Dermis blood vessel endothelial cell (primary cell): ENCODE measurements at regions not wholly inside any gene's neighbourhood (a gene's known extent, or its start where the extent isn't known, plus 50 kb on each side); places are given as distances from the start of the nearest gene placed in this dataset.
A peak's percentile ranks its signal among the peaks of the same experiment; 100 is the strongest.

Experiments used
- DNase-seq: peaks from one replicate; pipeline ENCODE4 v3.0.0; 2010

DNA sequence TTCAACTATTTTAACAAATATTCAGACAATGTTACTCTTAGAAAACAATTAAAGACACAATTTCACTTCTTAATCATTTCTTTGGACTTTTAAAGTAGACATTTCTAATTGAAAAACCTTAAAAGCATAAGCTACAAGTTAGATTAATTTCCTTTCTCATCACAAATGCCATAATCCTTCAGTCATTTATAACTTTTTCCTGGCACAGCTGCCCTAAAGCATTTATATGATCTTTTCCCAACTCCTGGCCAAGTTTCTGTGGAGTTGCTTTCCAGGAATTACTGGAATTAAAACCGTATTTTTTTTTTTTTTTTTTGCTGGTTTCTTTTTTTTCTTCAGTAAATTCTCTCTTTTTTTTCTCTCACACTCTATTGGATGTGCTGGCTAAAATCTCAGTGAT, 615.9 kb downstream of the TBC1D4 start:
- no peak for DNase-seq

DNA sequence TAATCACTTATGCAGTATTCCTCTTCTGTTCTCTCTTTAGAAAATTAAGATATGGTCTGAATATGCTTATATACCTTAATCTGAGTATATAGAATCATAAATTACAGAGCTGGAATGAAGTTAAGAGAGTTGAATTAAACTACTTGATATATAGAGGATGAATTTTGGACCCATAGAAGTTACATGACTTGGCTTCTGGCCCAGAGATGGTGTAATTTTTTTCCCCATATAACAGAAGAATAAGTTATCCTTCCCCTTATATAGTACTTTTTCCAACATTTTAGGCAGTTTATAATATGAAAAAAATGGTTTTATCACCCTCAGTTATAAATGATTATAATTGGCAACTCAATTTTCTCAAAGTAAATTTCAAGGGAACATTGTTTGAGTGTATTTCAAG, 616.3 kb downstream of the TBC1D4 start:
- no peak for DNase-seq

DNA sequence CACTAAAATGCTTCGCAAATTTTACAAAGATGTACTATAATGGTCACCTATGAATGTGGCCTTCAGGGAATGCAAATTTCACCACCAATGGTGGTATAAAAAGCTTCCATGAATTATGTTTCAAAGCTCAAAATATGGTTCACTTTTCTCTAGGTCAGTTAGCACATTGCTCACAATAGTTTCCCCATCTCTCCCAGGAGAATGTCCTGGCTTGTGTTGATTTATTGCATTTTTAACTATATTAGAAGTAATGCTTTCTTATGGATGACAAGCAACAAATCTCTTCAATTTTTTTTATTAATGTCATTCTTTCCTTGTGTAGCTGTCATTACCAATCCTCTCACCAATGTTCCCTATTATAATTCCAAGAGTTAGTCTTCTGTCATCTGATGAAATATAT, 621.2 kb downstream of the TBC1D4 start:
- DNase-seq = no peak

DNA sequence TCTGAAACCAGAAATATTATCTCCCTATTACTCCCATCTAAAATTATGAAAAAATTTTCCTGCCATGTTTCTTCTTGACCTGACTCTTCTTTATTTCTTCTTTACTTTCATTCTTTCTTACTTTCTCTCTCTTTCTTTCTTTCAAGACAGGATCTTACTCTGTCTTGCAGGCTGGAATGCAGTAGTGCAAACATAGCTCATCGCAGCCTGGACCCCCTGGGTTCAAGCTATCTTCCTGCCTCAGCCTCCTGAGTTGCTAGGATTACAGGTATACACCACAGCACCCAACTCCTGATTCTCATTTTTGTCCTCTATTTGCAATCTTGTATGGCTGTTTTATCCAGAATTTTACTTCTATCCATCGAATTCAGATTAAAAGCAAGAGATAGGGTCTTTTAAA, 631.1 kb downstream of the TBC1D4 start:
- no peak for DNase-seq

DNA sequence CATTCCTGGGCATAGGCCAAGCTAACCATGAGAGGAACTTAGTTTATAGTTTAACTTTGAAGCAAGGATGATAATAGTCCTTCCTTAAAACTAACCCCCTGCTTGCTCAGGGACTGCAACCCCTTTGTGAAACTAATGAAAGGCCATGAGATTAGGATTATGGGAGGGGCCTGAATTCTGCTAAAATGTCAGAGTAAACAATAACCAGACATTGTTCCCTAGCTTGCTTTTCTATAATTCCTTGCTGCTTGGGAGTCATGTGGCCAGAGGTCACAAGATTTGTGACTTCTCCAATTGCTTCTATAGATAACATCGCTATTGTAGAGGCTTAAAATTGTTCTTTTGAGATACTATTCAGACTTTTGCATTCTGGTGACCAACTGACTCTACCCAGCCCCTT, 634.0 kb downstream of the TBC1D4 start:
- no peak for DNase-seq

DNA sequence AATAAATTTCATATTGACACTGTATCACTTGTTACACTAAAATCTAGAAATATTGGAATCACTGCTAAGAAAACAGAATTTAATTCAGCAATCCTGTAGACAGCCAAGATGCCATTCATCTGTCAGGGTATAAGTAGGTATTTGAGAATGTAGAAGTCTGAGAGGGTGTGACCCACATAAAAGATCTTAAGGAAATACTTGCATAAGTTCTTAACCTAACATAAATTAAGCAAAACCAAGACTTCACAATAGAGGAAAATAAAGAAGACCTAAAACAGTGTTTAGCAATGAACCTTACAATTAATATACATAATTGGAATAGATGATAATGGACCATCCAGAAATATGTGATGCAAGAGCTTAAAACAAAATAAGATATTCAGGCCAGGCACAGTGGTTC, 636.2 kb downstream of the TBC1D4 start:
- DNase-seq = no peak

DNA sequence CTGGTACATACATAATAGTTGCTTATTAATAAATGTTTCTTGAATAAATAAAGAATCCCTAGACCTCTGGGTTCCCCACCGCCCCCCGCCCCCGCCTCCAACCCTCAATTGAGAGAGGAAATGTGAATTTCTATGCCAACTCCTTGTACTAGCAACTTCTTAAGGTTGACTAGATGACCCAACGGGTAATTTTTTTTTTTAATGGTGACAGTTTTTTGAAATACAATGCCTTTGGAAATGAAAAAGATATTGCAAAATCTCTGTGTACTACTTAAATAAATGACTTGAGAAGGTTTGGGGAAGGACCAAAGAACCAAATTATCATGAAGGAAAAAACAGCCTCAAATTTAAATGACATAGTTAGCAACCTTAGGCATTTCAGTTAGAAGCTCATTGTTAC, 640.3 kb downstream of the TBC1D4 start:
- no peak for DNase-seq

DNA sequence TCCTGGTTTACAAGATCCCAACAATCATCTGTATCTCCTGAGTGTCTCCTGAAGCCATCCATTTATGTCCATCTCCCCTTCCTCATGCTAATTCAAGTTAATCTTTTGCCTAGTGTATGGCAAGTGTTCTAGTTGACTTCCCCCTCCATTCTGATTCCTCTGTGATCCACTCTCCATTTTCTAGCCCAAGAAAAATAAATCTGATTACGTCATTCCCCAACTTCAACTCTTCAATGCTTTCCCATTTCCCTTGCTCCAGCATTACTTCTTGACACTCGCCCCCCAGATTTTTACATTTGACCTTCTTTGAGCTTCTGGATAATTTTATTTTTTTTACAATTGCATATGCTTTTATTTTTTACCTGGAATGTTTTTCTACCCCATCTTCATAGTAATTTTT, 640.8 kb downstream of the TBC1D4 start:
- DNase-seq = no peak

DNA sequence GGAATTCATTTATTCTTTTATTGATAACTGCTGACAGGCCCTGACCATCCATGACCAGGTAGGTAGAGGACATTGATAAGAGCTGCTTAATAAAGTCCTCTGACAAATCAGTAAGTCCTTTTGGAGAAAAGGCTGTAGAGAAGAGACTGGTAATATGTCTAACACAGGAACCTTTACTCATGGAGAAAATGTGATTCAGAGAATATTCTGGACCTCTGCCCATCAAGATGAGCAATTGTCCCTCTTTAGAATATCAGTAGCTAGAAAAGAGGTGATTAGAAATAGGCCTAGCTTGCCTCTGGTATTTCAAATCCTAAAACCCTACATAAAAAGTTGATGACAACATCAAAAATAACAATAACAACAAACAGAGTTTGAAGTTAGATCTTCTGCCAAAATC, 642.3 kb downstream of the TBC1D4 start:
- DNase-seq = peak; percentile 20

DNA sequence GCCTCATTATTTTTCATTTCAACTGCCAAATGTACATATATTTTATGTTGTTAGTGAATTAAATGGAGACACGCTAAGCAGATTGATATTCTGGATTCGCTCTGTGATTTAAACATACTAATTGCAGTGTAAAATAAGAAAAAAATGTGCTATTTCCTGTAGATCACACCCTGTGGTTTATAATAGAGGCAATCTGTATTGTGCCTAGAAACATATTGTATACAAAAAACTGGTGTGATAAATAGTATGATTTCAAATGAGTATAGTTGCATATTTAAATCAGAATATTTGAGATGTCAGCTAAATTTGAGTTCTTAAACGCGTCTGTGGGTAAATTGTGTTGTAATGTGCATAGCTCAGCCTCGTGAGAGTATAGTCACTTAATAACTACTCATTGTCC, 643.9 kb downstream of the TBC1D4 start:
- no peak for DNase-seq

DNA sequence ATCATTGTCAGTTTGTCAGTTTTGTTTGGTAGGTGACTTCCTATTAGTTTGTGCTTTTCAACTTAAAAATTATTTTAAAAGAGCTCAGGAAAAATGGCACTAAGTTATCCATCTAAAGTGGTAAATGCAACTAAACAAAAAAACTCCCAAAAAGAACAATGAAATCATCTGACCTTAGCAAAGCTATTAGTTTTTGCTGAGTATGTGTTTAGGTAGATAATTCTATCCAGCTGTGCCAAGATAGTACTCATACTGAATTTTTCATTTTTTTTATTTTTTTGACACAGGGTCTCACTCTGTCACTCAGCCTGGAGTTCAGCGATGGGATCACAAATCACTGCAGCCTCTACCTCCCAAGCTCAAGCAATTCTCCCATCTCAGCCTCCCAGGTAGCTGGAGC, 645.3 kb downstream of the TBC1D4 start:
- DNase-seq = no peak

DNA sequence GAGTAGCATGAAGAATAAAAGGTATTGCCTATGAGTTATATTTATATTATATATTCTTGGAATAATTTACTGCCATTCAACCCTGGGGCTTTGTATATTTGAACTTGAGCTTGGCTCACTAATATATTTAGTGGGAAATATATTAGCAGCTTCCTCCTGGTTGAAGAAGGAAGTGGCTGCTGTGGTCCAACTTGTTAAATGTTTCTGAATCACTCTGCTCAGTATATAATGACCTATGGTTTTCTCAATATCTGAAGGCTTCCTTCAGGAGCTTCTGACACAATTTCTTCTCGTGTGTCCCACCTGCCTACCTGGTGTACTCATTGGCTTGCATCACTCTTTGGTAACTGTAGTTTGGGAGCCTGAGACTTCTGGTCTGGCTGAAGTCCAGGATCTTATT, 646.4 kb downstream of the TBC1D4 start:
- DNase-seq = no peak

DNA sequence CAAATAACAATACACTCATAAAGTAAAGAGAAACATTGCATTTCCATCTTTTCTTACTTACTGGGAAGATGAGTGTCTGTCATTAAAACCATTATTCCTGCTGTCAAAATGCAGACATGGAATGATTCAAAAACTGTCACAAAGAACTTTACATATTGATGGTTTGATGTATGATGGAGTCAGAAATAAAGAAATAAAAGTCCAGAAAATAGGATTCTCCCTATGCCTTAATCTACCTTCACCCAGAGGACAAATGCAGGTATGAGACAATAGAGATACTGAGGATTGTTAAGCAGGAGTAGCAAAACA, 656.1 kb downstream of the TBC1D4 start:
- DNase-seq = no peak

DNA sequence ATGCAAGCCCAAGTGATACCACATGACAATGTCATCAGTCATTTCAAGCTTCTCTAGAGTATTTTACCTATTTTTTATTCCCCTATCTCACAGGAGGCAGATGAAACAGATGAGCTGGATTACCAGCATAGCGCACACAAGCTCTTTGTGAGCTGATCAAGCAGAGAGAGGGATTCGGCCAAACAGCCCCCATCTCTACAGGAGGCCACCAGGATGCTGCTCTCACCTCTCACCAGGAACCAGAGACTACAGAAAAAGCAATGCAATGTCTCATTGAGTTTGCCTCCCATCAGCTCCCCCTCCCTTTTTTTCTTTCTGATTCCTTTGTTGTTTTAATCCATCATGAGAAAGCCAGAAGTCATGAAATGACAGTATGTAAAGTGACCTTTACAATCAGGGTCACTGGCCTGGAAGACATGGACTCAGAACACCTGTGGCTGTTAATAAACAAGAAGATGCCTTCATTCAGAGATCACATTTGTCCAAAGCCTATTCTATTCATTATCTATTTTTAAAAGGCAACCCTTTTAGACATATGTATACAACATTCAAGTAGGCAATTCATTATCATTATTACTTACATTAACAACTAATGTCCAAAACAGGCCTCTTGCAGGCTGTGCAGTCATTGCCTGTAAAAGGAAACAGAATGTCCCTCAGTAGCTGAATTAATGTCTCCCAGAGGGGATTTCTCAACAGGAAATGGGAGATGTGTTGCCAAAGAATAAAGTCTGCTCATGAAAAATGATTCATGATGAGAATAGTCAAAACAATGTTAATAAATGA, 656.6 kb downstream of the TBC1D4 start:
- peak; percentile 84 for DNase-seq

DNA sequence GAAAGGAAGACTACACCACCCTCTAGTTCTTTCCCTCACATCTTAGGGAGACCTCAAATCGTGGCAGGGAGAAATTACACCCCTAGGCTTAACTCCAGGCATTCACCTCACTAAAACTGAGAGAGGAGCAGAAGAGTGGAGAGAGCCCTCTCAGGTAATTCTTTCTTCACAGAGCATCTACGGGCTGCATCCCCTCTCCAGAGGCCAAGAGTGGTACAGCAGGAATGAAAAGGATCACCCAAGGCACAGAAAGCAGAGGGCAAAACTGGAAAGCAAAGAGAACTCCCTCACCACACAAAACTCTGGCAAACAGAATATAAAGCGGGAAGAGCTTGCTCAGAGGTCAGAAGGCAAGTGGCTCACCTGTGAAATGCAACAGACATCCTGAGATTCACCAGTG, 661.2 kb downstream of the TBC1D4 start:
- DNase-seq = no peak

DNA sequence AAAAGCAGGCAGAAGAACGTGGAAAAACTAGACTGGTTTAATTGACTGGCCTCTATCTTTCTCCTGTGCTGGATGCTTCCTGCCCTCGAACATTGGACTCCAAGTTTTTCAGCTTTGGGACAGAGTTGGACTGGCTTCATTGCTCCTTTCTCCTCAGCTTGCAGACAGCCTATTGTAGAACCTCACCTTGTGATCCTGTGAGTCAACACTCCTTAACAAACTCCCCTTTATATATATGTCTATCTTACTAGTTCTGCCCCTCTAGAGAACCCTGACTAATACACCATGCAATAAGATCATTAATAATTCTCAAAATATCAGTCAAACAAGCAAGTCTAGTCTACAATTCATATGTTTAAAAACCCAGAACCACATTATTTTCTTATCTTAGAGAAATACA, 662.4 kb downstream of the TBC1D4 start:
- DNase-seq = no peak

DNA sequence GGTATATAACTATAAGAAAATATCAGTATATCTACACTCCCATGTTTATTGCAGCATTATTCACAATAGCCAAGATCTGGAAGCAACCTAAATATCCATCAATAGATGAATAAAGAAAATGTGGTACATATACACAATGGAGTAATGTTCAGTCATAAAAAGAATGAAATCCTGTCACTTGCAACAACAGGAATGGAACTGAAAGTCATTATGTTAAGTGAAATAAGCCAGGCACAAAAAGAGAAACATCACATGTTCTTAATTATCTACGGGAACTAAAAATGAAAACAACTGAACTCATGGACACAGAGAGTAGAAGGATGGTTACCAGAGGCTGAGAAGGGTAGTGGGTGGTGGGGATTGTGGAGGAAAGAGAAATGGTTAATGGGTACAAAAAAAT, 665.2 kb downstream of the TBC1D4 start:
- DNase-seq = no peak

DNA sequence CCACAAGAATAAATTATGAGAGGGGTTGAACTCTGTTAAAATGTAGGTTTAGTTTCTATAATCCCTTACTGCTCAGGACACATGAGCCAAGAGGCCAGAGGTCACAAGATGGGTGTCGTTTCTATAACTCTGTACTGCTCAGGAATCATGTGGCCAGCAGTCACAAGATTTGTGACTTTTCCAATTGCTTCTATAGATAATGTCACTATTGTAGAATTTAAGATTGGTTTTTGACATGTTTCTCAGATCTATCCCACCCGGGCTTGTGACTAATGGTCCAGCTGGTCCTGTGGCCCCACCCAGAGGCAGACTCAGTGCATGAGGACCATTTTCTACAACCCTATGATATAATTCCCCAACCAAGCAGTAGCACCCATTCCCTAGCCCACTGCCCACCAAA, 662.0 kb upstream of the KLF12 start:
- no peak for DNase-seq

DNA sequence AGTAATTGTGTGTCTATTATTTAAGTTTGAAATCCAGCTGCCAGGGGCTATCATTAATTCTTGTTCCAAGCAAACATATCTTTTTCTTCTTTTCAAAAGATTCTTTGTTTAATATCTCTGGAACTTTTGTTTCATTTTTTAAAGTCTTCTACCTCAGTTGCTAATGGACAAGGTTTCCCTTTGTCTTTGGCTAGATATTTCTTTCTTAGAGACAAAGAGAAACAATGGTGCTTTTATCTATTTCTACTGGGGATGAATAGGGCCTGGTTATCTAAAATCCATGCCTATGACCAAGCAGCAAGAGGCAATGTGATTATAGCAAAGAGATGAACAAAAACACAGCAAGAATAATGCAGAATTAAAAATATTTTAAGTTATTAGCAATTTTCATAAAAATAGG, 661.3 kb upstream of the KLF12 start:
- DNase-seq = no peak

DNA sequence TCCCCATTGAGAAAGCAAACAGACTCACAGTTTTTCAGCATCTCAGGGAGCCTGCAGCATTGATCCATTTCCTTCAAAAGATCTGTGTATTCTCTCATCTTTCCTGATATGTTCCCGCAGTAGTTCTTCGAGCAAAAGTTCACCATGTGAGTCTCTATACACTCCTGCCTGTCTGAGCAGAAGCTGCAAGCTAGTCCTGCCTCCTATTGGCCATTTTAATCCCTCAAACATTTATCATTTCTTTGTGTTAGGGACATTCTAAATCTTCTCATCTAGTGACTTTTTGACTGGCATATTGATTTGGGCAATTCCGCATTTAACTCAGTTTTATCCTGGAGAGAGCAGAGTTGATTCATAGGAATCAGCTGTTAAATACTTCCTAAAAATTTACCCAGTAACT, 660.4 kb upstream of the KLF12 start:
- no peak for DNase-seq

DNA sequence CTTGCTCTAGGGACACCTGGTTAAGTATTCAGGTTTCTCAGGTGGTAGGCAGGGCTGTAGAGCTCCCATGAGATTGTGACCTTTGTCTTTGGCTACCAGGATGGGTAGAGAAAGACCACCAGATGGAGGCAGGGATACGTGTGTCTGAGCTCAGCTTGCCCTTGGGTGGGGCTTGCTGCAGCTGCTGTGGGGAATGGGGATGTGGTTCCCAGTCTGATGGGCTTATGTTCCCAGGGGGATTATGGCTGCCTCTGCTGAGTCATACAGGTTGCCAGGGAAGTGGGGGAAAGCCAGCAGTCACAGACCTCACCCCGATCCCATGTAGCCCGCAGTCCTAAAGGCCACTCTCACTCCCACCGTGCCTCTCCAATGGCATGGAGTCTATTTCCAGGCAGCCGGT, 659.9 kb upstream of the KLF12 start:
- no peak for DNase-seq

DNA sequence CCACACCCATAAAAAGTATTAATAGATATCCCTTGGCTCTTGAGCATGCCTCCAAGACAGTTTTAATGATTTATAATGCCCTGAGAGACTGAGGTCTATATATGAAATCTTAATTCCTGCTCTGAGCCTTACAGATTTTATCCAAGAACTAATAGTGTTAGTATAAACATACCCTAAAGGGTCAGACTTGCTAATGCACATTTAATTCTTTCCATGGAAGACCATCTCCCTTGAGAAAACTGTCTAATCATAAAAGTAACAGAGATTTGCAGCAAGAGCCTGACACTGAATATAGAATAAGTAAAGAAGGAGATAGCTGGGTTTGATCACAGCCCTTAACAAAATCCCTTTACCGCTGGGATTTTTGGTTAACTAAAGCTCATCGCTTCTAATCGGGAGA, 650.8 kb upstream of the KLF12 start:
- no peak for DNase-seq

DNA sequence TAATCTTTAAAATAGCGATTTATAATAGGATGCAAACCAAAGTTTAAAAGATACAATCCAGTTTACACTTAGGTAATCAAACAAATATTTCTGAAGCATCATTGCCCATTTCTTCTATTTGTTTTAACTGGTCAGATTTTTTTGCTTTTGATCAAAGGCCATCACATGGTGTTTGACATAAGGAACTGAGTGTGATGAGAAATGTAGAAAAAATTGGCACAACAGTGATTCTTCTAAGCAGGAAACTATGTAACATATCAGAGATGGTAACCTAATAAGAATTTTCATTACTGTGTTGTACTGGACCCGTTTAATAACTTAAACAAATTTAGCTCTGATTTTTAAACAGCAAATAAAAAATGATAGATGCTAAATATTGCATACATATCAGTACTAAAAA, 644.7 kb upstream of the KLF12 start:
- no peak for DNase-seq

DNA sequence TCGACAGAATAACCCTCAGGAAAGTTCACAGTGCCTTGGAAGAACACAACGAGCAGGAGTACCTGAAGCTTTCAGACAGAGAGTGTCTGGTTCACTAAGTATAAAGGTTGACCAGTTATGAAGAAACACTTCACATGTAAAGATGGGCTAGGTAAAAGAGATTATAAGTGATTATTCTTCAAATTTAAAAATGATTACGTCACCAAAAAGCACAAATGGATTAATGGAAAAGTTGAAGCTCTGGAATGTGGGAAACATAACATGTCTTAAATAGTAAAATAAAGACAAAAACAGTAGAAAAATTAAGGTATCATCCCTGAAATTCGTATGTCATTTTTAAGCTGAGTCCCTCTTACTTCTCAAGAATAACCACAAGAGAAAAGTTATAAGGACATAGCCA, 643.9 kb upstream of the KLF12 start:
- no peak for DNase-seq

DNA sequence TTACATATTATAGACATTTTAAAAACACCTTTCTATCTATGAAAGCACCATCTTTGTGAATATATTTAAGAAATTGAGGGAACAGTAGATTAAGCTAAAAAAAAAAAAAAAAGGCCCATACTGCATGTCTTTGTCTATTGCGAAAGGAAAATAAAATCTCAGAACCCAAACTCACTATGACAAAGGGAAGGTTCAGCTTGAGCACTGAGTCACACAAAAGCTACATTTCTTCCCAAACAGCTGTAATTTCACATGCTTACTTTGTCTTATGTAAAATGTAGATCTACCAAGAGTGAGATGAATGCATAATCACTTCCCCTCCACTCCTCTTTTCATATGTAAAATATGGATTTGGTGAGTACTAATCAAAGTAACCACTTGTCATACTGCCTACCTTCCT, 640.1 kb upstream of the KLF12 start:
- no peak for DNase-seq

DNA sequence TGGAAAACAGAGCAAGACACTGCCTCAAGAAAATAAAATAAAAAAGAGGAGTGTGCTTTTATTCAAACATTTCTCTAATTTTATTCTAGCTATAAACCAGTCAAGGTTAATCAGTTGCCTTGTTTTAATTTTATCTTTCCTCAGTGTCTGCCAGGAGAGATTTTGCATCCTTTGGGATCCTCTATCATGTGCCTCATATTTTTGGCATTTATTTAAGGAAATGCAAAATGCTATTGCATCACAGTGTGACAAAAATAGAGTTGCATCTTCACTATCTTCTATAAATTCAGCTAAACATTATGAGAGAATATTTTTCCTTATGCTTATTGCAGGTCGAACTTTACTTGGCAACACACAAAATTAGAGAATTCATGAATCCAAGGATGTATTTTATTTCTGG, 639.0 kb upstream of the KLF12 start:
- no peak for DNase-seq
